Nephron progenitor cell (in vitro differentiated cells): ENCODE measurements at regions not wholly inside any gene's neighbourhood (a gene's known extent, or its start where the extent isn't known, plus 50 kb on each side); places are given as distances from the start of the nearest gene placed in this dataset.
A peak's percentile ranks its signal among the peaks of the same experiment; 100 is the strongest.

Experiments used
- DNase-seq: peaks from one replicate; pipeline ENCODE4 v3.0.0; 2021
- H3K27ac Mint-ChIP-seq: 2 replicates; pipeline ENCODE4 v1.8.0; 2021; ENCODE audit warnings: mild to moderate bottlenecking, moderate library complexity, mixed read lengths
- H3K27me3 Mint-ChIP-seq: 2 replicates; pipeline ENCODE4 v1.8.0; 2021; ENCODE audit warnings: mild to moderate bottlenecking, low read depth, mixed read lengths; ENCODE audit not compliant: poor library complexity
- H3K36me3 Mint-ChIP-seq: 2 replicates; pipeline ENCODE4 v1.8.0; 2021; ENCODE audit warnings: low read depth, mixed read lengths
- H3K4me1 Mint-ChIP-seq: 2 replicates; pipeline ENCODE4 v1.8.0; 2021; ENCODE audit warnings: mixed read lengths
- H3K4me3 Mint-ChIP-seq: 2 replicates; pipeline ENCODE4 v1.8.0; 2021; ENCODE audit warnings: mild to moderate bottlenecking, moderate library complexity, mixed read lengths
- H3K9me3 Mint-ChIP-seq: 2 replicates; pipeline ENCODE4 v1.8.0; 2021; ENCODE audit warnings: mild to moderate bottlenecking, moderate library complexity, mixed read lengths
- TF ChIP-seq, protein P1 (sequence below): fragments of 200-600 bp; sonication (generic); IDR thresholded peaks from 2 replicates; pipeline ENCODE4 v1.5.0; 2021; ENCODE audit warnings: antibody characterized with exemption

DNA sequence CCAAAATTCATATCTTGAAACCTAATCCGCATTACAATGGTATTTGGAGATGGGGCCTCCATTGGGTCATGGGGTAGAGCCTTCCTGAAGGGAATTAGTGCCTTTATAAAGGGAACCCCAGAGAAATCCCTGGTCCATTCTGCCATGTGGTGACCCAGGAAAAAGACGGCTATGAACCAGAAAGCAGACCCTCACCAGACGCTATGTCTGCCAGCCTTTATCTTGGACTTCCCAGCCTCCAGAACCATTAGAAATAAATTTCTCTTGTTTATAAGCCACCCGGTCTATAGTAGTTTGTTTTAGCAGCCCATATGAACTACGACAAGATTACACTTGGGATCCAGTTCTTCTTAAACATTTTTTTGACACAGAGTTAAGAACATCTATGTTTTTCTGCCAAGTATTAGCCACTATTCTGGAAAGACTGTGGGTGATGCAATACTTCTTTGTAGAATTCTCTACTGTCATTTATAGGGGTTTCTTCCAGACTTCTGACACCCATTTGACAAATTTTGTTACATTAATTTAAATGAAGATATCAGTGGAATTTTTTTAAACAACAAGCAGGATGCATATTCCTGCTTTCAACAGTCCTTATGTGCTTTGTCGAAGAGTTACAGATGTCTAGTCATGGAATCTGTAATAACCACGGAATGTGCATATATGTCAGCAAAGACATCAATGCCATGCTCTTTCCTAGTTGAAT is 572.4 kb downstream of the NR2F1-AS1 start:
- Mint-ChIP-seq H3K27ac (no peak overlapping the region), H3K36me3 (peaks cover 17% of the 10 kb centered on the region), H3K4me1 (peaks cover 25% of the 10 kb centered on the region), H3K4me3 (no peak overlapping the region), H3K9me3 (peaks cover 14% of the 10 kb centered on the region), H3K27me3 (no peaks in the 10 kb centered on the region)
- TF ChIP-seq, protein P1, sequence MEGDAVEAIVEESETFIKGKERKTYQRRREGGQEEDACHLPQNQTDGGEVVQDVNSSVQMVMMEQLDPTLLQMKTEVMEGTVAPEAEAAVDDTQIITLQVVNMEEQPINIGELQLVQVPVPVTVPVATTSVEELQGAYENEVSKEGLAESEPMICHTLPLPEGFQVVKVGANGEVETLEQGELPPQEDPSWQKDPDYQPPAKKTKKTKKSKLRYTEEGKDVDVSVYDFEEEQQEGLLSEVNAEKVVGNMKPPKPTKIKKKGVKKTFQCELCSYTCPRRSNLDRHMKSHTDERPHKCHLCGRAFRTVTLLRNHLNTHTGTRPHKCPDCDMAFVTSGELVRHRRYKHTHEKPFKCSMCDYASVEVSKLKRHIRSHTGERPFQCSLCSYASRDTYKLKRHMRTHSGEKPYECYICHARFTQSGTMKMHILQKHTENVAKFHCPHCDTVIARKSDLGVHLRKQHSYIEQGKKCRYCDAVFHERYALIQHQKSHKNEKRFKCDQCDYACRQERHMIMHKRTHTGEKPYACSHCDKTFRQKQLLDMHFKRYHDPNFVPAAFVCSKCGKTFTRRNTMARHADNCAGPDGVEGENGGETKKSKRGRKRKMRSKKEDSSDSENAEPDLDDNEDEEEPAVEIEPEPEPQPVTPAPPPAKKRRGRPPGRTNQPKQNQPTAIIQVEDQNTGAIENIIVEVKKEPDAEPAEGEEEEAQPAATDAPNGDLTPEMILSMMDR: no peak
- DNase-seq: no peak

DNA sequence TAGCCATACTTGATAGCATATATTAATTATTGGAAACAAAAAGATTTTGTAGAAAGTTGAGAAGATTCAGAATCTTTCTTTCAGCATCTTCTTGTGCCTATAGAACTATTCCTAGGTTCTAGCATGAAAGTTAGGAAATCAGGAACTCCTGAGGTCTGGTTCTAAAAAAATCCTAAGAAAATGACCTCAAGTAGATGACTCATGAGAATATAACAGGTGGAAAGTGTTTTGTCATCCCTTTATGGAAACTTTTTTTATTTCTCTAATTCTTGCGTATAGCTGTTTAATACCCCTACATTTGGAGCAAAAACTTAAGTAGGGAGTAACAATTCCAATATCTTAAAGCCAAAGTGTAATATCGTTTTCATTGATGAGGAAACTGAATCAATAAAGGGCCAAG is 574.1 kb downstream of the NR2F1-AS1 start:
- Mint-ChIP-seq H3K4me1 (peaks cover 25% of the 10 kb centered on the region), H3K27me3 (no peaks in the 10 kb centered on the region), H3K27ac (no peak overlapping the region), H3K36me3 (peaks cover 17% of the 10 kb centered on the region), H3K9me3 (peaks cover 14% of the 10 kb centered on the region), H3K4me3 (no peak overlapping the region)
- DNase-seq: no peak
- TF ChIP-seq, protein P1: no peak

DNA sequence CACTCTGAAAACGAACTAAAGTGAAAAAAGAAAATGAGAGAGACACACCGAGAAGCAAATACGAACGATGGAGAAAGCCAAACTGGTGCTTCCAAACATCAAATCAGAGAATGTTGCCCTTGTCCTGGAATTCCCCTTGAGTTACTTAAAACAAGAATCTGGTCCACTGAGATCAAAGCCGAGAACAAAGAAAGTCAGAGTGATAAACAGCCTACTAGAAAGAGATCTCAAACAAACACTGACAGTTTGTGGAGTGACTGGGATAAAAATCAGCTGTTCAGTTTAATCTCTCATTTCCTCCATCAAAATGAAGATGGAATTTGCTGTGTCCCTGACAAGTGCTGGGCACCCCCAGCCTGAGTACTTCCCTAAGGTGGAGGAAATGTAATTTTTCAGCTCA is 582.6 kb downstream of the NR2F1-AS1 start:
- H3K4me3 Mint-ChIP-seq: no peak overlapping the region
- no peak for DNase-seq
- TF ChIP-seq, protein P1: no peak
- peaks cover 41% of the 10 kb centered on the region for H3K9me3 Mint-ChIP-seq
- peaks cover 28% of the 10 kb centered on the region for H3K4me1 Mint-ChIP-seq
- H3K36me3 Mint-ChIP-seq: peaks cover 25% of the 10 kb centered on the region
- no peaks in the 10 kb centered on the region for H3K27me3 Mint-ChIP-seq
- H3K27ac Mint-ChIP-seq: peak overlapping the region; percentile 90

DNA sequence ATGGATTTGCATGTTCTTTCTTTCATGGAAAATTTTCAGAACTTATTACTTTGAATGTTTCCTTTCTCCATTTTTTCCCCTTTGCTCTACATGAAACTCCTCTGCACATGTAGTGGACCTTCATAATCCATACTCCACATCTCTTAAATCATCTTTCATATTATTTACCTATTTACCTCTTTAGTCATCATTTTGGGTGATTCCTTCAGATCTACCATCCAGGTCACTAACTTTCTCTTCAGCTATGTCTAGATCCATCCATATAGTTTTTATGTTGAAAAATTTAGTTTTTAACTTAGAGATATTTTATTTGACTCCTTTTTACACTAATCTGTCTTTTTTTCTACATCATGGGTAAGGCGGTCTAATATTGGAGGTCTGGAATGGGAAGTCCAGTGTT is 586.6 kb downstream of the NR2F1-AS1 start:
- DNase-seq: no peak
- H3K9me3 Mint-ChIP-seq: peaks cover 35% of the 10 kb centered on the region
- peaks cover 27% of the 10 kb centered on the region for H3K36me3 Mint-ChIP-seq
- TF ChIP-seq, protein P1: no peak
- peaks cover 44% of the 10 kb centered on the region for H3K4me1 Mint-ChIP-seq
- H3K4me3 Mint-ChIP-seq: no peak overlapping the region
- no peak overlapping the region for H3K27ac Mint-ChIP-seq
- H3K27me3 Mint-ChIP-seq: no peaks in the 10 kb centered on the region

DNA sequence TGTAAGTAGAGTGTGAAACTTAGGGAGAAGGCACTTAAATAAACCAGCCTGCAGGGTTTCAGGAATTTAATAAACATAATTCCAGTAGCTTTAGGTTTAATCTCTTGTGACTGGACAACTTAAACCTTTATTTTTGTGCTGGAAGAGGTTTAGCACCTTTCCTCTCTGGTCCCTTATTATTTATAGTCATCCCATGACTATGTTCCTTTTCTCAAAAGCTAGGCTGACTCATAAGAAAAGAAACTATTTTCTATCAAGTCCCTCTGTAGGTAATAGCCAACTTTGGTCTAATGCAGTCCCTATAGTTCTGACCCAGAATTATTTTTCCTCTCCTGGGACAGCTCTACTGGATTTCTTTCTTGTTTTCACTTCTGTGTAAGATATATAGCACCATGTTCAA is 588.9 kb downstream of the NR2F1-AS1 start:
- DNase-seq: no peak
- Mint-ChIP-seq H3K27ac (no peak overlapping the region), H3K4me3 (no peak overlapping the region), H3K9me3 (peaks cover 41% of the 10 kb centered on the region), H3K27me3 (no peaks in the 10 kb centered on the region), H3K4me1 (peaks cover 22% of the 10 kb centered on the region), H3K36me3 (peaks cover 38% of the 10 kb centered on the region)
- TF ChIP-seq, protein P1: no peak

DNA sequence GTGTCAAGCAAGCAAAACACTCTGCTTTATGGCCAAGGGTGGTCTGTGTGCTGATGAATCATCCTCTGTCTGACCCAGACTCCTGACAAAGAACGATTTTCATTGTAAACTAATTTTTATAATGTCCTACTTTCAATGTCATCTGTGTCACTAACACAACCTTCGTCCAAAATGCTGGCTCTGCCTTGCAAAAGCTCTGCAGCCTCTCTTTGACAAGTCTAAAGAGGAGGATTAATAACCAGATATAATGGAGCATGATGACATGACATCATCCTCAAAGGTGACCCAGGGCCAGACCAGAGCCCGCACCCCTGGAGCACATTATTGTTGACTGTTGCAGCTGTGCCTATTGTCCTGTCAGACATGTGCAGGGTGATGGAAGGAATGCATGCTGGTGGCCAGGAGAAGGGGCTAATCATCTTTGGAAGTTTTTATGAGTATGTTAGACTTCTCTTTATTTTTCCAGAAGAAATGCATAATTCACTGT is 589.4 kb downstream of the NR2F1-AS1 start:
- peaks cover 40% of the 10 kb centered on the region for H3K36me3 Mint-ChIP-seq
- no peaks in the 10 kb centered on the region for H3K27me3 Mint-ChIP-seq
- TF ChIP-seq, protein P1: no peak
- H3K4me1 Mint-ChIP-seq: peaks cover 22% of the 10 kb centered on the region
- no peak overlapping the region for H3K4me3 Mint-ChIP-seq
- H3K27ac Mint-ChIP-seq: peak overlapping the region; percentile 80
- DNase-seq: no peak
- H3K9me3 Mint-ChIP-seq: peaks cover 44% of the 10 kb centered on the region
